GM19238 (cell line): ENCODE measurements at regions not wholly inside any gene's neighbourhood (a gene's known extent, or its start where the extent isn't known, plus 50 kb on each side); places are given as distances from the start of the nearest gene placed in this dataset.
"Not testable (repeated sequence)": the region's sequence is repeated elsewhere in the genome, so short reads cannot be mapped to it uniquely, and the experiment has no call there.

Experiments used
- DNase-seq: peaks from one replicate; pipeline ENCODE4 v3.0.0; 2011; ENCODE audit warnings: low spot score; ENCODE audit not compliant: insufficient read length

GRCh38 chr17:70569128-70569527 lies 399.8 kb downstream of the KCNJ2 start:
- no peak for DNase-seq

- no peak for DNase-seq
Measured at GRCh38 chr17:70577456-70577855, 408.1 kb downstream of the KCNJ2 start.

GRCh38 chr17:70581459-70581858 lies 412.1 kb downstream of the KCNJ2 start:
- no peak for DNase-seq

- no peak for DNase-seq
Measured at GRCh38 chr17:70582777-70583176, 413.4 kb downstream of the KCNJ2 start.

- DNase-seq, result no peak
Measured at GRCh38 chr17:70584255-70584654, 414.9 kb downstream of the KCNJ2 start.

GRCh38 chr17:70588003-70588402 lies 418.7 kb downstream of the KCNJ2 start:
- no peak for DNase-seq

GRCh38 chr17:70597774-70598173 lies 428.4 kb downstream of the KCNJ2 start:
- no peak for DNase-seq

- DNase-seq, result no peak
Measured at GRCh38 chr17:70599198-70599597, 429.9 kb downstream of the KCNJ2 start.

GRCh38 chr17:70599945-70600344 lies 430.6 kb downstream of the KCNJ2 start:
- not testable (repeated sequence) for DNase-seq

- DNase-seq, result no peak
Measured at GRCh38 chr17:70603226-70603625, 433.9 kb downstream of the KCNJ2 start.

GRCh38 chr17:70604854-70605253 lies 435.5 kb downstream of the KCNJ2 start:
- no peak for DNase-seq

- no peak for DNase-seq
Measured at GRCh38 chr17:70606086-70606485, 436.8 kb downstream of the KCNJ2 start.

GRCh38 chr17:70608193-70608592 lies 438.9 kb downstream of the KCNJ2 start:
- no peak for DNase-seq

GRCh38 chr17:70608957-70609356 lies 439.6 kb downstream of the KCNJ2 start:
- DNase-seq, result no peak

GRCh38 chr17:70609566-70609965 lies 440.2 kb downstream of the KCNJ2 start:
- no peak for DNase-seq

- DNase-seq, result no peak
Measured at GRCh38 chr17:70610161-70610560, 440.8 kb downstream of the KCNJ2 start.

- DNase-seq, result no peak
Measured at GRCh38 chr17:70613681-70614080, 444.3 kb downstream of the KCNJ2 start.

GRCh38 chr17:70615831-70616230 lies 446.5 kb downstream of the KCNJ2 start:
- no peak for DNase-seq

- no peak for DNase-seq
Measured at GRCh38 chr17:70618641-70619040, 449.3 kb downstream of the KCNJ2 start.

- no peak for DNase-seq
Measured at GRCh38 chr17:70621566-70621965, 452.2 kb downstream of the KCNJ2 start.

- DNase-seq, result no peak
Measured at GRCh38 chr17:70622368-70623260, 453.3 kb downstream of the KCNJ2 start.

GRCh38 chr17:70624211-70624610 lies 454.9 kb downstream of the KCNJ2 start:
- DNase-seq, result no peak

GRCh38 chr17:70629902-70630301 lies 460.6 kb downstream of the KCNJ2 start:
- DNase-seq, result no peak
